Fibroblast of peridontal ligament (primary cell): ENCODE measurements at regions not wholly inside any gene's neighbourhood (a gene's known extent, or its start where the extent isn't known, plus 50 kb on each side); places are given as distances from the start of the nearest gene placed in this dataset.

Source experiments
- DNase-seq: peaks from one replicate; pipeline ENCODE4 v3.0.0-alpha.2; 2010; ENCODE audit errors: extremely low read depth

GRCh38 chr5:124692950-124693349 lies 53.5 kb downstream of the ZNF608 start:
- no peak for DNase-seq

GRCh38 chr5:124692324-124692723 lies 54.1 kb downstream of the ZNF608 start:
- peak; percentile 93 for DNase-seq

- no peak for DNase-seq
Observed at GRCh38 chr5:124689653-124690052, 56.8 kb downstream of the ZNF608 start.

DNA sequence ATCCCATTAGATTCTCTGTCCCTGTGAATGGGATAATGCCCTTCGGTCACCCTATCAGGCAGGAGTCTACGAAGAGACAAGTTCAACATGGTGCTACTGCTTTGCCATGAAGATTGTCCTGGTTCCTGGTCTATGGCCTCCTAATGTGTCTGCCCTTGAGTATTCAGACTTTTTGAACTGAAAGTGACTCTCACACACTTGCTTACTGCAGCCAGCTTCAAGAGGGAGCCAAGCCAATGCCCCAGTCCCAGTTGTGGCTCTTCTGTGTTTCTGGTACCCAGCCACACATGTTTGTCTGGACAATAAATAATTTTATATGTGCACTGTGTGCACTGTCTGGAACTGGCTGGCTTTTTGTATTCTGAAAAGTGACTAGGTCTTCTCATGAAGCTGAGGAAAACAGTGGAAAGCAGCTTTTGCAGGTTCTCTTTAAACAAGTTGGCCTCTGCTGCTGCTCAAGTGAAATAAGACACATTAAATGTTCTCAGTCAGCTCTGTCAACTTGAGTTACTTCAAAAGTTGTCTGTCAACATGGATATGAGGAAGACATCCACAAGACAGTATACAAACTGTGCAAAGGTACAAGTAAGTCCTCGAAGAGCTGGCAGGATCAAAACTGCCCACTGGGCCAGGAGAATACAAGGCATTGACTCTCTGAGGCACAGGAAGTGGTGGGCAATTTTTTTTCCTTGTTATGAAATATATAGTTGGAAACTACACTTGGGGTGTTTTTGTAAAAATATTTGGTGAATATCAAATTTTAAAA lies 60.0 kb downstream of the ZNF608 start:
- no peak for DNase-seq

DNA sequence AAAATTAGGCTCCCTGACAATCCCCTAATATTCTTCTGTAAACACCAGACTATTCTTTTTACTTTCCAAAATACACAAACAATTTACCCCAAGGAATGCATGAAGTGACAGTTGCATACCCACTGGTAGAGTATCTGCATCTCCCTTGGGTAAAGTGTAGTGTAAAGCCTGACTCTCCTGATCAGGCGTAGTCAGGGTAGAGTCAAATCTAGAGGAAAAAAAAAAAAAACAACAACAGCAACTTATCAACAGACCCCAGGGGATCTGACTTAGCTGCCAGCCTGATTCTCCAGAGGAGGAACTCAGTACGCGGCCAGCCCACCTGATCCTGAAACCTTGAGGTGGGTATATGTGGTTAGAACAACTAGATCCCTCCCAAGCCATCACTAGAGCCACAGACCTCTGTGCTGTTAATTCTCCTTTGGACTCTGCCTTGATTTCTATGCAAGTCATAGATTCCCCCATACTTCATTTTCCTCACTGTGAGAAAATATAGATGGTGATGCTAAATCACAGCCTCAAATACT lies 61.0 kb downstream of the ZNF608 start:
- DNase-seq = no peak

- DNase-seq = no peak
Observed at GRCh38 chr5:124683917-124684555, 62.4 kb downstream of the ZNF608 start.

DNA sequence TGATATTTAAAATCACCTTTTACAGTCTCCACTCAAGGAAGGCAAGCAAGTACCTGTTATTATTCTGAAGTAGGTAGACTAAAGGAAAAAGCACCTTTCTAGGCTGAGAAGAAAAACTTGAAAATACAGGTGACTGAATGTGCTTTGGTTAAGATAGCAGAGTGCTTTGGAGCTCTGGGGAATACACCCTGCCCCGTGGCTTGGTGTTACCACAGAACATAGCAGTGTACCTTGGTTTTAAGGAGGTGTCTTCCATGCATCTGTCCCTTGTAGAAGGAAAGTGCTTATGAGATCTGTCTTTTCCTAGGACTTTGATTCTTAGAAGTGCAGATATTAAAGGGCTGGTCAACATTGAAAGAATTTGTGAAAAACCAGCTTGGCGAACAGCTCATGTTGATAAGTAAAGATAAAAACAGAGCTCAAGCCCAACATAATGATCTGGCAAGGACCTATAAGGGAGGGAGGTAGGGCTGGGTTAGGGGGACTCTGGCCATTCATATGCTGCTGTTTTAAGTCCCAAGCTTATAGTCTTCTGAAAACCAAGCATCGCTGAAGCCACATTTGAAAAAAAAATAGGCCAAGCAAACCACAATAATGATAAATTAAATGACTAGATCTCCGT lies 66.8 kb downstream of the ZNF608 start:
- no peak for DNase-seq

DNA sequence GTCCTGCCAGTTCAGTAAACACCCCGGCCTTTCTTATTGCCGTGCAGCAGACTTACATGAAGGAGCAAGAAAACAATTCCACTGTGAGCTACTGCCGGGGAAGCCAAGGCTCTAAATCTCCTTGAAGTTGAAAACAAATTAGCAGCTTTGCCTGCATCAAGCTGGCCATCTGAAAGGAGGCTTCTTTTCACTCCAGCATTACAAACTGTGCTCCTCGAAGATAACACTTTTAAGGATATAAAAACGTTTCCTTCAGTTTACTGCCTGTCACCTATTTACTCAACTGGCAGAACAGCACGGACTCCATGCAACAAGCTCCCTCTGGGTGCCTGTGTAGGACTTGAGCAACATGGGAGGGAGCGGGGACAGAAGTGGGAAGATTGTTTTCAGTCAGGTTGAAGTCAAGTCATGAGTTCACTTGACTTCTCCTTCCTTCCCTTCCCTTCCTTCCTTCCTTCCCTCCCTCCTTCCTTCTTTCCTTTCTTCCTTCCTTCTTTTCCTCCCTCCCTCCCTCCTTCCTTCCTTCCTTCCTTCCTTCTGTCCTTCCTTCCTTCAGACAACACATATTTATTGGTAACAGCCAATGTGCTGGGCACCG lies 67.4 kb downstream of the ZNF608 start:
- no peak for DNase-seq

- no peak for DNase-seq
Observed at GRCh38 chr5:124678468-124678867, 68.0 kb downstream of the ZNF608 start.

- DNase-seq = no peak
Observed at GRCh38 chr5:124677374-124678351, 68.8 kb downstream of the ZNF608 start.

- no peak for DNase-seq
Observed at GRCh38 chr5:124675931-124676846, 70.2 kb downstream of the ZNF608 start.

DNA sequence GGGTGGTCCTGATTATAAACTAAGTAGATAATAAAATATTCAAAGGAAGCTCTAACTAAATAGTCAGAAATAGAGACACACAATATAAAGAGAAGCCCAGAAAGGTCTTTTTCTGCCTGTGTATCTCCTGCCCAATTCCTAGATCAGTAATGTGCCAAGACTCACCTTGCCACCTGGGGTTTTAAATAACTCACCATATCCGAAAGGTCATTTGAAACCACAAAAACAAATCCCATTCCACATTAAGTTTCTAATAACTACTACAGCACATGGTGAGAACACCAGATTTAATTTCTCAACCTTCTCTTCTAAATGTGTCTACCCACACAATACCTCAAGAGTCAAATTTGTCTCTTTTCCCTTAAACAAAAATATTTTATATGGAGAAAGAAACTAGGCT lies 75.2 kb downstream of the ZNF608 start:
- DNase-seq = no peak

GRCh38 chr5:124670722-124671184 lies 75.7 kb downstream of the ZNF608 start:
- no peak for DNase-seq

- no peak for DNase-seq
Observed at GRCh38 chr5:124669956-124670721, 76.3 kb downstream of the ZNF608 start.

DNA sequence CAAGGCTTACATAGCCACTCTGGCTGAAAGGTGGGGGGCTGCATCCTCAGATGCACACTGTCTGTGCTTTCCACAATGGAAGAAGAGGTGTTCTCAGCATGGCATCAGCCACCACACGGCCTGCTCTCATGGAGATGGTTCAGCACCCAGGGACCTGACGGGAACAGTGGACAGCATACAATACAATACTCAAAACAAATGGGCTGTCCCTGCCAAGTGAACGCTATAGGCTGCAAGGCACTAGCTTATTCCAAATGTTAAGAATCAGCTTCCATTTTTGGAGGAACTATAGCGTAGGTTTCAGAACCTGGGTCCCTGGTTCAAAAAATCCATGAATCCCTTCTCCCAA lies 77.2 kb downstream of the ZNF608 start:
- no peak for DNase-seq

- DNase-seq = no peak
Observed at GRCh38 chr5:124668353-124669299, 77.8 kb downstream of the ZNF608 start.

- DNase-seq = no peak
Observed at GRCh38 chr5:124665625-124666024, 80.8 kb downstream of the ZNF608 start.

- peak; percentile 31 for DNase-seq
Observed at GRCh38 chr5:124665035-124665434, 81.4 kb downstream of the ZNF608 start.
